ENCODE measurements at regions not wholly inside any gene's neighbourhood (a gene's known extent, or its start where the extent isn't known, plus 50 kb on each side); places are given as distances from the start of the nearest gene placed in this dataset.

DNA sequence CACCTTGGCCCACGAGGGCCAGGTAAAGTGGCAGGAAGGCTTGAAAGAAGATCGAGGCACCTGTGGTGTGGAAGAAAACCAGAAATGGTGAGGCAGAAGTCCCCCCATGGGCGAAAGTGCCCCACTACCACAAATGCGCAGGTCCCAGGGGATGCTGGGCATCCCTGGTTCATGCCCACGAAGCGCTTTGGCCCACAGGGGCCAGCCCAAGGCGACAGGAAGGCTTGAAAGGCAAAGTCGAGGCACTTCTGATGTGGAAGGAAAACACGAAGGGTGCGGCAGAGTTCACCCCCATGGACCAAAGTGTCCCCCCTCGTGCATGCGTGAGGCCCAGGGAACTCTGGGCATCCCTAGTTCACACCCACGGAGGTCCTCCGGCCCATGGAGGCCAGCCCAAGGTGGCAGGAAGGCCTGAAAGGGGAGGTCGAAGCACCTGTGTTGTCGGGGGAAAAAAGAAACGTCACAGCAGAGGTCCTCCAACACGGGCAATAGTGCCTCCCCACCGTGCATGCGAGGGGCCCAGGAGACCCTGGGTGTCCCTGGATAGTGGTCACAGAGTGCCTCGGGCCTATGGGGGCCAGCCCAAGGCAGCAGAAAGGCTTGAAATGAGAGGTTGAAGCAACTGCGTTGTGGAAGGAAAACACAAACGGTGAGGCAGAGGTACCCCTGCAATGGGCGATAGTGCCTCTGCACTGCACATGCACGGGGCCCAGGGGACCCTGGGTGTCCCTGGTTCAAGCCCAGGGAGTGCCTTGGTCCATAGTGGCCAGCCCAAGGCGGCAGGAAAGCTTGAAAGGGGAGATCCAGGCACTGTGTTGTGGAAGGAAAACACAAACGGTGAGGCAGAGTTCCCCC lies 373.9 kb downstream of the ALG10 start:
- DNase-seq (ENCODE audit: low spot score): no peak

DNA sequence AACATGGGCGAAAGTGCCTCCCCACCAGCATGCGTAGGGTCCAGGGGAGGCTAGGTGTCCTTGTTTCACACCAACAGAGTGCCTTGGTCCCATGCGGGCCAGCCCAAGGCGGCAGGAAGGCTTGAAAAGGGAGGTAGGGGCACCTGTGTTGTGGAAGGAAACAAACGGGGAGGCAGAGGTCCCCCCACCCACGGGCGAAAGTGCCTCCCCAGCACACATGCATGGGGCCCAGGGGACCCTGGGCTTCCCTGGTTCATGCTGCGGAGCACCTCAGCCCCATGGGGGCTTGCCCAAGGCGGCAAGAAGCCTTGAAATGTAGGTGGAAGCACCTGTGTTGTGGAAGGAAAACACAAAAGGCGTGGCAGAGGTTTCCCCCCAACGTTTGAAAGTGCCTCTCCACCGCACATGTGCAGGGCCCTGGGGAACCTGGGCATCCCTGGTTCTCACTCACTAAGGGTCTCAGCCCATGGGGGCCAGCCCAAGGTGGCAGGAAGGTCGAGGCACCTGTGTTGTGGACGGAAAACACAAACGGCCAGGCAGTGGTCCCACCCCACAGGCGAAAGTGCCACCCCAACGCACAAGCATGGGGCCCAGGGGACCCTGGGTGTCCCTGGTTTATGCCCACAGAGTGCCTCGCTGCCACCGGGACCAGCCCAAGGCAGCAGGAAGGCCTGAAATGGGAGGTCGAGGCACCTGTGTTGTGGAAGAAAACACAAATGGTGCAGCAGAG lies 374.7 kb downstream of the ALG10 start:
- no peak for DNase-seq (ENCODE audit: low spot score)

GRCh38 chr12:34397591-34398365 lies 375.5 kb downstream of the ALG10 start:
- no peak for DNase-seq (ENCODE audit: low spot score)

DNA sequence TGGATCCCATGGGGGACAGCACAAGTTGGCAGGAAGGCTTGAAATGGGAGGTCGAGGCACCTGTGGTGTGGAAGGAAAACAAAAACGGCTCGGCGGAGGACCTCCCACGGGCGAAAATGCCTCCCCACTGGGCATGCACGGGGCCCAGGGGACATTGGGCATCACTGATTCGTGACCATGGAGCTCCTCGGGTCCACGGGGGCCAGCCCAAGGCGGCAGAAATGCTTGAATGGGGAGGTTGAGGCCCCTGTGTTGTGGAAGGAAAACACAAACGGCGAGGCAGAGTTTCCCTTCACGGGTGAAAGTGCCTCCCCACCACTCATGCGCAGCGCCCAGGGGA lies 376.0 kb downstream of the ALG10 start:
- DNase-seq (ENCODE audit: low spot score): no peak

DNA sequence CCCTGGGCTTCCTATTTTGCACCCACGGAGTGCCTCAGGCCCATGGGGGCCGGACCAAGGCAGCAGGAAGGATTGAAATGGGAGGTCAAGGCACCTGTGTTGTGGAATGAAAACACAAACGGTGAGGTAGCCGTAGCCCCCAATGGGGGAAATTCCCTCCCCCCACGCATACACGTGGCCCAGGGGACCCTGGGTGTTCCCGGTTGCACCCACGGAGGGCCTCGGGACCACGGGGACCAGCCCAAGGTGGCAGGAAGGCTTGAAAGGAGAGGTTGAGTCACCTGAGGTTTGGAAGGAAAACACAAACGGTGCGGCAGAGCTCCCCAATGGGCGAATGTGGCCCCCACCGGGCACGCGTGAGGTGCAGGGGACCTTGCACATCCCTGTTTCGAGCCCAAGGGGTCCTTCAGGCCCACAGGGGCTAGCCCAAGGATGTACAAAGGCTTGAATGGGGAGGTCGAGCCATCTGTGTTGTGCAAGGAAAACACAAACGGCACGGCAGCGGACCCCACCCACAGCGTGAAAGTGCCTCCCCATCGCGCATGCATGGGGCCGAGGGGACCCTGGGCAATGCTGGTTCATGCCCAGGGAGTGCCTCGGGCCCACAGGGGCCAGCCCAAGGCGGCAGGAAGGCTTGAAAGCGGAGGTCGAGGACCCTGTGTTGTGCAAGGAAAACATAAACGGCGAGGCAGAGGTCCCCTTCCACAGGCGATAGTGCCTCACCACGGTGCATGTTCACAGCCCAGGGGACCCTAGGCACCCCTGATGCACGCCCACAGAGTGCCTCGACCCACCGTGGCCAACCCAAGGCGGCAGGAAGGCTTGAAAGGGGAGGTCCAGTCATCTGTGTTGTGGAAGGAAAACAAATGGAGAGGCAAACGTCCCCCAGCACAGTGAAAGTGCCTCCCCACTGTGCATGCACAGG lies 376.7 kb downstream of the ALG10 start:
- no peak for DNase-seq (ENCODE audit: low spot score)

DNA sequence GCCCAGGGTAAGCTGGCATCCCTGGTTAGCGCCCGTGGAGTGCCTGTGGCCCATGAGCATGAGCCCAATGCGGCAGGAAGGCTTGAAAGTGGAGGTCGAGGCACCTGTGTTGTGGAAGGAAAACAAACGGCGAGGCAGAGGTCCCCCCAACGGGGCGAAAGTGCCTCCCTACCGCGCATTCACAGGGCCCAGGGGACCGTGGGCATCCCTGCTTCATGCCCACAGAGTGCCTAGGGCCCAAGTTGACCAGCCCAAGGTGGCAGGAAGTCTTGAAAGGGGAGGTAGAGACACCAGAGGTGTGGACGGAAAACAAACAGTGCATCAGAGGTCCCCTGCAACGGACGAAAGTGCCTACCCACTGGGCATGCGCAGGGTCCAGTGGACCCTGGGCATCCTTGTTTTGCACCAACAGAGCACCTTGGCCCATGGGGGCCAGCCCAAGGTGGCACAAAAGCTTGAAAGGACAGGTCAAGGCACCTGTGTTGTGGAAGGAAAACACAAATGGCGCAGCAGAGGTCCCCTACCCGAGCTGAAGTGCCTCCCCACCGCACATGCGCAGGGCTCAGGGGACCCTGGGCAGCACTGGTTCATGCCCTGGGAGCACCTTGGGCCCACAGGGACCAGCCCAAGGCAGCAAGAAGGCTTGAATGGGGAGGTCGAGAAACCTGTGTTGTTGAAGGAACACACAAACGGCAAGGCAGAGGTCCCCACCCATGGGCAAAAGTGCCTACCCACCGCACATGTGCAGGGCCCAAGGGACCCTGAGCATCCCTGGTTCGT lies 377.5 kb downstream of the ALG10 start:
- no peak for DNase-seq (ENCODE audit: low spot score)

GRCh38 chr12:34400411-34400881 lies 378.1 kb downstream of the ALG10 start:
- DNase-seq (ENCODE audit: low spot score): no peak

- no peak for DNase-seq (ENCODE audit: low spot score)
These were observed 378.8 kb downstream of the ALG10 start for GRCh38 chr12:34400986-34401658.

DNA sequence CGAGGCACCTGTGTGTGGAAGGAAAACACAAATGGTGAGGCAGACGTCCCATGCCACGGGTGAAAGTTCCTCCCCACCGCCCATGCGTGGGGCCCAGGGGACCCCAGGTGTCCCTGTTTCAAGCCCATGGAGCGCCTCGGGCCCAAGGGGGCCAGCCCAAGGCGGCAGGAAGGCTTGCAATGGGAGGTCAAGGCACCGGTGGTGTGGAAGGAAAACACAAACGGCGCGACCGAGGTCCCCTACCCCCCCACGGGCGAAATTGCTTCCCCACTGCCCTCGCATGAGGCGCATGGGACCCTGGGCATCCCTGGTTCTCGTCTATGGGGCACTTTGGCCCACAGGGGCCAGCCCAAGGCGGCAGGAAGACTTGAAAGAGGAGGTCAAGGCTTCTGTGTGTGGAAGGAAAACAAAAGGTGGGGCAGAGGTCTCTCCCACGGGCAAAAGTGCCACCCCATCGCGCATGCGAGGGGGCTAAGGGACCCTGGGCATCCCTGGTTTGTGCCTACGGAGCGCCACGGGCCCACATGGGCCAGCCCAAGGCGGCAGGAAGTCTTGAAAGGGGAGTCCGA lies 379.4 kb downstream of the ALG10 start:
- DNase-seq (ENCODE audit: low spot score): no peak

DNA sequence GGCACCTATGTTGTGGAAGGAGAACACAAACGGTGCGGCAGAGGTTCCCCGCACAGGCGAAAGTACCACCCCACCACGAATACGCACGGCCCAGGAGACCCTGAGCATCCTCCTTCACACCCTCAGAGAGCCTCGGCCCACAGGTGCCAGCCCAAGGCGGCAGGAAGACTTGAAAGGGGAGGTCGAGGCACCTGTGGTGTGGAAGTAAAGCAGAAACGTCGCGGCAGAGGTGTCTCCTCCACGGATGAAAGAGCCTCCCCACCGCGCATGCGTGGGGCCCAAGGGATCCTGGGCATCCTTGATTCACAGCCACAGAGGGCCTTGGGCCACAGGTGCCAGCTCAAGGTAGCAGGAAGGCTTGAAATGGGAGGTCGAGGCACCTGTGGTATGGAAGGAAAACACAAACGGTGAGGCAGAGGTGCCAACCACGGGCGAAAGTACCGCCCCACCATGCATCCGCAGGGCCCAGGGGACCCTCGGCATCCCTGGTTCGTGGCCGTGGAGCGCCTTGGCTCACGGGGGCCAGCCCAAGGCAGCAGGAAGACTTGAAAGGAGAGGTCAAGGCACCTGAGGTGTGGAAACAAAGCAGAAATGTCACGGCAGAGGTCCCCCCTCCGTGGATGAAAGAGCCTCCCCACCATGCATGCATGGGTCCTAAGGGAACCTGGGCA lies 380.1 kb downstream of the ALG10 start:
- no peak for DNase-seq (ENCODE audit: low spot score)

GRCh38 chr12:34402899-34403705 lies 380.8 kb downstream of the ALG10 start:
- DNase-seq (ENCODE audit: low spot score): no peak

DNA sequence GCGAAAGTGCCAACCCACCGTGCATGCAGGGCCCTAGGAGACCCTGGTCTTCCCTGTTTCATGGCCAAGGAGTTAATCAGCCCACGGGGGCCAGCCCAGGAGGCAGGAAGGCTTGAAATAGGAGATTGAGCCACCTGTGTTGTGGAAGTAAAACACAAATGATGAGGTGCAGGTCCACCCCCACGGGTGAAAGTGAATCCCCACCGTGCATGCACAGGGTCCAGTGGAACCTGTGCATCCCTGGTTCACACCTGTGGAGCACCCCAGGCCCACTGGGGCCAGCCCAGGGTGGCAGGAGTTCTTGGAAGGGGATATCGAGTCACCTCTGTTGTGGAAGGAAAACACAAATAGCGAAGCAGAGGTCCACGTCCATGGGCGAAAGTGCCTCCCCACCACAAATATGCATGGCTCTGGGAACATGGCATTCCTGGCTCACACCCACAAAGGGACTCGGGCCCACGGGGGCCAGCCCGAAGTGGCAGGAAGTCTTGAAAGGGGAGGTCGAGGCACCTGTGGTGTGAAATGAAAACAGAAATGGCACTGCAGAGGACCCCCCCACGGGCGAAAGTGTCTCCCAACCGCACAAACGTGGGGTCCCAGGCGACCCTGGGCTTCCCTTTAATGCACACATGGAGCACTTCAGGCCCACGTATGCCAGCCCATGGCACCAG lies 381.5 kb downstream of the ALG10 start:
- no peak for DNase-seq (ENCODE audit: low spot score)

GRCh38 chr12:34404377-34405285 lies 382.3 kb downstream of the ALG10 start:
- no peak for DNase-seq (ENCODE audit: low spot score)

- no peak for DNase-seq (ENCODE audit: low spot score)
These were observed 383.3 kb downstream of the ALG10 start for GRCh38 chr12:34405286-34406227.

GRCh38 chr12:34406228-34406995 lies 384.1 kb downstream of the ALG10 start:
- DNase-seq (ENCODE audit: low spot score): no peak

Data from RKO (cell line).